ENCODE measurements at regions not wholly inside any gene's neighbourhood (a gene's known extent, or its start where the extent isn't known, plus 50 kb on each side); places are given as distances from the start of the nearest gene placed in this dataset.

GRCh38 chr2:45280794-45281193 lies 271.5 kb upstream of the SIX2 start:
- Mint-ChIP-seq H3K4me1 (ENCODE audit: low read depth) (no peaks in the 10 kb centered on the region), H3K4me3 (no peak overlapping the region), H3K36me3 (ENCODE audit: low read depth) (no peaks in the 10 kb centered on the region), H3K9me3 (no peaks in the 10 kb centered on the region), H3K27ac (no peak overlapping the region), H3K27me3 (no peaks in the 10 kb centered on the region)
- ATAC-seq (no peak), DNase-seq (no peak)
- intact Hi-C loops (cut with micrococcal nuclease) = no loop called here
- no peak for TF ChIP-seq CTCF (IDR thresholded peaks at IDR 0.05)
- POLR2A ChIA-PET = no interaction called here
- CTCF ChIA-PET = no interaction called here

- TF ChIP-seq CTCF (IDR thresholded peaks at IDR 0.05) = no peak
- Mint-ChIP-seq H3K9me3 (no peaks in the 10 kb centered on the region), H3K27ac (no peak overlapping the region), H3K36me3 (ENCODE audit: low read depth) (no peaks in the 10 kb centered on the region), H3K4me1 (ENCODE audit: low read depth) (no peaks in the 10 kb centered on the region), H3K4me3 (no peak overlapping the region), H3K27me3 (no peaks in the 10 kb centered on the region)
- CTCF ChIA-PET = interaction anchor here (1.0 kb wide), 1 partner anchor 11 kb away, joined by 3 read pairs; no protein-coding TSS in a partner anchor
- intact Hi-C loops (cut with micrococcal nuclease) = no loop called here
- POLR2A ChIA-PET = no interaction called here
- DNase-seq (no peak), ATAC-seq (no peak)
These were observed 270.1 kb upstream of the SIX2 start for GRCh38 chr2:45279356-45279755.

GRCh38 chr2:45278365-45279078 lies 269.3 kb upstream of the SIX2 start:
- Mint-ChIP-seq H3K4me3 (no peak overlapping the region), H3K9me3 (no peaks in the 10 kb centered on the region), H3K27me3 (no peaks in the 10 kb centered on the region), H3K36me3 (ENCODE audit: low read depth) (no peaks in the 10 kb centered on the region), H3K4me1 (ENCODE audit: low read depth) (no peaks in the 10 kb centered on the region), H3K27ac (no peak overlapping the region)
- POLR2A ChIA-PET = no interaction called here
- CTCF ChIA-PET = interaction anchor here (1.0 kb wide), 1 partner anchor 11 kb away, joined by 3 read pairs; no protein-coding TSS in a partner anchor
- intact Hi-C loops (cut with micrococcal nuclease) = no loop called here
- no peak for ATAC-seq
- DNase-seq = no peak
- TF ChIP-seq CTCF (IDR thresholded peaks at IDR 0.05) = no peak

GRCh38 chr2:45276914-45277313 lies 267.7 kb upstream of the SIX2 start:
- no peak overlapping the region for H3K4me3 Mint-ChIP-seq
- H3K27ac Mint-ChIP-seq = no peak overlapping the region
- ATAC-seq (no peak), DNase-seq (no peak)
- no peak for TF ChIP-seq CTCF (IDR thresholded peaks at IDR 0.05)
- intact Hi-C loops (cut with micrococcal nuclease) = no loop called here
- H3K9me3 Mint-ChIP-seq = no peaks in the 10 kb centered on the region
- peaks cover 1% of the 10 kb centered on the region for H3K27me3 Mint-ChIP-seq
- ChIA-PET POLR2A (no interaction called here), CTCF (no interaction called here)
- H3K36me3 Mint-ChIP-seq (ENCODE audit: low read depth) = no peaks in the 10 kb centered on the region
- H3K4me1 Mint-ChIP-seq (ENCODE audit: low read depth) = no peaks in the 10 kb centered on the region

- Mint-ChIP-seq H3K27me3 (peaks cover 3% of the 10 kb centered on the region), H3K36me3 (ENCODE audit: low read depth) (no peaks in the 10 kb centered on the region), H3K4me1 (ENCODE audit: low read depth) (no peaks in the 10 kb centered on the region), H3K9me3 (no peaks in the 10 kb centered on the region), H3K27ac (no peak overlapping the region), H3K4me3 (no peak overlapping the region)
- TF ChIP-seq CTCF (IDR thresholded peaks at IDR 0.05) = no peak
- ChIA-PET POLR2A (no interaction called here), CTCF (no interaction called here)
- DNase-seq (no peak), ATAC-seq (no peak)
- intact Hi-C loops (cut with micrococcal nuclease) = no loop called here
These were observed 266.6 kb upstream of the SIX2 start for GRCh38 chr2:45275806-45276205.
